ENCODE measurements at regions not wholly inside any gene's neighbourhood (a gene's known extent, or its start where the extent isn't known, plus 50 kb on each side); places are given as distances from the start of the nearest gene placed in this dataset.

- Histone ChIP-seq H2AFZ (ENCODE audit: low read length) (no peak overlapping the region), H3K4me3 (ENCODE audit: low read depth, low read length, poor library complexity, severe bottlenecking) (no peak overlapping the region), H4K20me1 (ENCODE audit: insufficient read depth, low read length) (no peaks in the 10 kb centered on the region), H3K9me2 (ENCODE audit: low read depth, low read length) (no peaks in the 10 kb centered on the region), H3F3A (ENCODE audit: insufficient read depth, low read length) (no peaks in the 10 kb centered on the region), H3K79me2 (ENCODE audit: insufficient read depth, low read length) (no peaks in the 10 kb centered on the region), H3K27me3 (ENCODE audit: insufficient read depth, low read length) (no peaks in the 10 kb centered on the region), H3K36me3 (ENCODE audit: insufficient read depth, low read length) (no peaks in the 10 kb centered on the region), H3K9ac (ENCODE audit: low read length) (no peak overlapping the region), H3K27ac (ENCODE audit: low read depth, low read length, poor library complexity, severe bottlenecking) (no peak overlapping the region), H3K9me3 (ENCODE audit: low read length) (no peaks in the 10 kb centered on the region), H3K4me1 (ENCODE audit: insufficient read depth, low read length, severe bottlenecking) (no peaks in the 10 kb centered on the region), H3K4me2 (ENCODE audit: low read length) (no peak overlapping the region)
- TF ChIP-seq CTCF (IDR thresholded peaks at IDR 0.05; ENCODE audit: low read length), result no peak
Observed at GRCh38 chr19:30162718-30163117, 209.5 kb upstream of the ZNF536 start.

GRCh38 chr19:30163663-30164062, 208.5 kb upstream of the ZNF536 start:
- Histone ChIP-seq H3K9ac (ENCODE audit: low read length) (no peak overlapping the region), H3K4me3 (ENCODE audit: low read depth, low read length, poor library complexity, severe bottlenecking) (no peak overlapping the region), H3K9me2 (ENCODE audit: low read depth, low read length) (no peaks in the 10 kb centered on the region), H3K4me2 (ENCODE audit: low read length) (no peak overlapping the region), H3K79me2 (ENCODE audit: insufficient read depth, low read length) (no peaks in the 10 kb centered on the region), H4K20me1 (ENCODE audit: insufficient read depth, low read length) (no peaks in the 10 kb centered on the region), H3K36me3 (ENCODE audit: insufficient read depth, low read length) (no peaks in the 10 kb centered on the region), H3K27ac (ENCODE audit: low read depth, low read length, poor library complexity, severe bottlenecking) (no peak overlapping the region), H3K27me3 (ENCODE audit: insufficient read depth, low read length) (no peaks in the 10 kb centered on the region), H2AFZ (ENCODE audit: low read length) (no peak overlapping the region), H3F3A (ENCODE audit: insufficient read depth, low read length) (no peaks in the 10 kb centered on the region), H3K4me1 (ENCODE audit: insufficient read depth, low read length, severe bottlenecking) (no peaks in the 10 kb centered on the region), H3K9me3 (ENCODE audit: low read length) (no peaks in the 10 kb centered on the region)
- no peak for TF ChIP-seq CTCF (IDR thresholded peaks at IDR 0.05; ENCODE audit: low read length)
- TF ChIP-seq EZH2 (IDR thresholded peaks at IDR 0.05; ENCODE audit: borderline replicate concordance, low read length), result no peak

- Histone ChIP-seq H3F3A (ENCODE audit: insufficient read depth, low read length) (no peaks in the 10 kb centered on the region), H3K36me3 (ENCODE audit: insufficient read depth, low read length) (no peaks in the 10 kb centered on the region), H3K79me2 (ENCODE audit: insufficient read depth, low read length) (no peaks in the 10 kb centered on the region), H2AFZ (ENCODE audit: low read length) (no peak overlapping the region), H3K4me3 (ENCODE audit: low read depth, low read length, poor library complexity, severe bottlenecking) (no peak overlapping the region), H3K4me2 (ENCODE audit: low read length) (no peak overlapping the region), H3K27me3 (ENCODE audit: insufficient read depth, low read length) (no peaks in the 10 kb centered on the region), H3K9me2 (ENCODE audit: low read depth, low read length) (no peaks in the 10 kb centered on the region), H3K4me1 (ENCODE audit: insufficient read depth, low read length, severe bottlenecking) (no peaks in the 10 kb centered on the region), H3K9ac (ENCODE audit: low read length) (no peak overlapping the region), H3K9me3 (ENCODE audit: low read length) (no peaks in the 10 kb centered on the region), H3K27ac (ENCODE audit: low read depth, low read length, poor library complexity, severe bottlenecking) (no peak overlapping the region), H4K20me1 (ENCODE audit: insufficient read depth, low read length) (no peaks in the 10 kb centered on the region)
- TF ChIP-seq EZH2 (IDR thresholded peaks at IDR 0.05; ENCODE audit: borderline replicate concordance, low read length) (no peak), CTCF (IDR thresholded peaks at IDR 0.05; ENCODE audit: low read length) (no peak)
Observed at GRCh38 chr19:30165228-30165813, 206.9 kb upstream of the ZNF536 start.
